Posterior cingulate gyrus (tissue), 11 donors: ENCODE measurements at regions not wholly inside any gene's neighbourhood (a gene's known extent, or its start where the extent isn't known, plus 50 kb on each side); places are given as distances from the start of the nearest gene placed in this dataset.

Experiments used
- DNase-seq, 10 donors: peaks; one replicate each; pipeline versions ENCODE4 v3.0.0 to v3.0.0-alpha.2; 2020 to 2021; ENCODE audit warnings: mixed read lengths in 3 of 10
- intact Hi-C: fragments of 100-400 bp; cut with DNase I; formaldehyde crosslinking; loops from one replicate; pipeline ENCODE4 v1.15.1; 2023

DNA sequence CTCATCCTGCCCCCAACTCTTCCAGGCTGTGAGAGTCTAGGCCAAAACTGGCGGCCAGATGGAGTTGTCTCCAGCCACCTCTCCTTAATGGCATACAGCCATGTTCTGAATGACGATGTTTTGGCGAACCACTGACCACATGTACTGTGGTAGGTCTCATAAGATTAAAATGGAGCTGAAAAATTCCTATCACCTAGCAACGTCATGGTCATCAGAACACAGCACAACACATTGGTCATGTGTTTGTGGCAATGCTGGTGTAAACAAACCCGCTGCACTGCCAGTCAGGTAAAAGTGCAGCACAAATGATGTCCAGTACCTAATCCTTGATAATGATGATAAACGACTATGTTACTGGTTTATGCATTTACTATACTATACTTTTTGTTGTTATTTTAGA is 290.0 kb upstream of the MKI67 start:
- intact Hi-C loops = no loop called here
- no peak for DNase-seq

DNA sequence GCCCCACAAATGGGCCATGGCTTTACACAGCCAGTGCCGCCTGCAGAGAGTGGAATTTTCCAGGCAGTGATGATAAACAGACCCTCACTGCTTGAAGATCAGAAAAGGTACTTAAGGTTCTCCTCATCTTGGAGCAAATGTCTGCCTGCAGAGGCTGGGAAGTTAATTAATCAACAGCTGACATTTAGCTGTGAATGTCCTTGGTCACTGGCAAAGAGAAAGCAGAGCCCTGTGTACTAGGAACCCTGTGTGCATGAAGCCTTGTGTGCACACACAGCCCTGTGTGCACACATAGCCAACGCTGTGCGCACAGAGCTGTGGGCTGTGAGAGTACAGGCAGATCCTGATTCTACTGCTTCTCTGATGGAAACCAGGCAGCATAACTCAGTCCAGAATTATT is 291.6 kb upstream of the MKI67 start:
- no peak for DNase-seq
- intact Hi-C loops = no loop called here

GRCh38 chr10:128418819-128419218 is 292.6 kb upstream of the MKI67 start:
- no peak for DNase-seq
- intact Hi-C loops = no loop called here

GRCh38 chr10:128419466-128420019 is 293.3 kb upstream of the MKI67 start:
- DNase-seq = no peak
- intact Hi-C loops = no loop called here

GRCh38 chr10:128420623-128421022 is 294.4 kb upstream of the MKI67 start:
- DNase-seq = no peak
- intact Hi-C loops = no loop called here

- intact Hi-C loops = no loop called here
- DNase-seq = no peak
Measured at GRCh38 chr10:128421371-128422160, 295.3 kb upstream of the MKI67 start.

GRCh38 chr10:128422190-128422589 is 296.0 kb upstream of the MKI67 start:
- intact Hi-C loops = no loop called here

DNA sequence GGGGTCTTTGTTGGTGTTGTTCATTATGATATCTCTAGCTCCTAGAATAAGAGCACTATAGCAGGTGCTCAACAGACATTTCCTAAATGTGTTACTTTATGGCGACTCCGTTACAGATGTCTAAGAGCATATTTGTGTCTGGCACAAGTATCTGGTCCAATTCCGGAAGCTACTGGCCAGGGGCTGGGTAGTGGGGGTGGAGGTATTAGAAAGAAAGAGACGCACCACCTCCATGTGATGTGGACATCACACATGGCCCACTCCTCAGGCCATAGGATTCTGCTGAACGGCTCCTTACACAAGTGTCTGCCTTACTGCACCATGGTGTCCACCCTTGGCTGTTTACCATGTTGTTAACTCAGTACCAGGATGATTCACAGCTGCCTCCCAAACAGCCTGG is 296.8 kb upstream of the MKI67 start:
- intact Hi-C loops = no loop called here
- no peak for DNase-seq

More at GRCh38 chr10:128422190-128422589, 296.0 kb upstream of the MKI67 start:
- no peak for DNase-seq

GRCh38 chr10:128429321-128429720 is 303.1 kb upstream of the MKI67 start:
- no peak for DNase-seq
- intact Hi-C loops = no loop called here

DNA sequence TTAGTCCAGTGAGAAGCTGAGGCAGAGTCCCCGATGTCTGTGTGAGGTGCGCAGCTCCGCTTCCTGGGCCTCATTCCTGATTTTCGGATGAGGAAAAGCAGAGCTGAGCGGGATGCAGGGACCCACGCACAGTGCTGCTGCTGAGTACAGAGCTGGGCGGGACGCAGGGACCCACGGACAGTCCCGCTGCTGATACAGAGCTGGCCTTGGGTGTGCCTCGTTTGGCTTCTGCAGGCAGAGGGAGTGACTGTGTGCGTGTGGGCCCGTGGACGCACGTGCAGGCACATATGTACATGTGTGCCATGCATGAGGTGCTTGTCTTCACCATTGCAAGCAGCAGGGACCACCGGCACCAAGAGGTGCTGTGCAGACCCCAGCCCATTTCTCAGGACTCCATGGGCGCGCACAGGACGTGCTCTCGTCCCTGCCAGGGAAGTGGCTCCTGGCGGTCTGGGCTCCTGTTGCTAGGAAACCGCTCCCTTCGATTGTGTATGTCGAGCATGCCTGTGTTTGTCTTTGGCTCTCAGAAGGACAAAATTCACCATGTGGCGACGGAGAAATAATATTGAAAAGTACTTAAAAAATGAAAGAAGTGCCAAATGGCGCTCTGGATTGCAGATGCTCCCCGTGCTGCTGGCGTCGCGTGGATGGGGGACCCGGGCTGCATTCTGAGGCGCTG is 303.8 kb upstream of the MKI67 start:
- peak in 1 of 10 donors; percentile 71 for DNase-seq
- intact Hi-C loops = no loop called here

DNA sequence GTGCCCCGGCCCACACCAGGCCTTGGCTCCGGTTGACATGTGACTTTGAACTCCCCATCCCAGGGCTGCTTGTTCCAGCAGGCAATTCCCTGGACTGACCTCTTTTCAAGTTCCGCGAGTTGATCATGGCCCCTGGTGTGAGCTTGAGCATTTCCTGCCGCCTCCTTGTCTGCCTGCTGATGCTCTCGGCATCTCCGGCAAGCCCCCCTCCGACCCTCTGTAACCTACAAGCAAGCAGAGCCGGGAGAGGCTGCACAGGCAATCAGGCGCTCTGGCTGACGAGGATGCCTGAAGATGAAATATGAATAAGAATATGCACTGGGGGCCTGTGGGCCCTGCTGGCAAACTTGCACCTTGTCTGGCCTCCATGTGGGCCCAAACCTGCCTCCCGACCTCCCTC is 304.9 kb upstream of the MKI67 start:
- DNase-seq = peak in 1 of 10 donors; percentile 76
- intact Hi-C loops = no loop called here

GRCh38 chr10:128431506-128431905 is 305.3 kb upstream of the MKI67 start:
- intact Hi-C loops = no loop called here
- DNase-seq = no peak

DNA sequence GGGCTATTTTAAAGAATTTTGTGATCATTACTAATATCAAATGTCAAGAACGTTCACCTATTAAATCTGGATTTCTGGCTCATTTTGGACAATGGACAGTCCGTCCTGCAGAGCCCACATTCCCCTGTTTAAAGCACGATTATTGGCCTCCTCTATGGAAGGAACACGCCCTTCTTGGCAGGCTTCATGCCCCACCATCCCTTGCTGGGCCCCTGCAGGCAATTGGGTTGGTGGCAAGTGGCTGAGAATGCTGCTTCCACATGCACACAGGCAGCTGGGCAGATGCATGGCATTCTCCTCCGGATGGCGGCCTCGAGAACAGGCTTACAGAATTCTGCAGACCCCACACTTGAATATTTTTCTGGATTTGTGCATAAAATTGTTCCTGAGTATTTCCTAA is 305.8 kb upstream of the MKI67 start:
- intact Hi-C loops = no loop called here
- DNase-seq = peak in 1 of 10 donors; percentile 74

- intact Hi-C loops = no loop called here
- DNase-seq = no peak
Measured at GRCh38 chr10:128432423-128432822, 306.2 kb upstream of the MKI67 start.

DNA sequence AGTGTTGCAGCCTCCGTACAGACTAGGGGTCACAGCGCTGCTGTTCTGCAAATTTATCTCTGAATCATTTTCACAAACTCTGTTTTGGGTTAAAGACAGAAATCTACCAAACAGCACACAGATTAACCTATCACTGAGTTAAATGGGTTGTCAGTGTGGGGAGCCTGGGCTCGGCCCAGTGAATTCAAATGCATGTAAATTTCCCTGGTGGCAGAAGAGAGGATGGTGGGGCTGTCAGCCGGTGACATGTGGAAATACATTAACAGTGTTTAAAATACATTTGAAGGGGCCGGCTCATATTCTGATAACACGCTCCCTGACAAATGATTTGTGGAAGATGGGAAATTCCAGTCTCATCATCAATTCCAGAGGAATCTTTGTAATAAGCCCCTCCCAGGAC is 309.6 kb upstream of the MKI67 start:
- DNase-seq = no peak
- intact Hi-C loops = no loop called here

GRCh38 chr10:128437786-128438345 is 311.6 kb upstream of the MKI67 start:
- intact Hi-C loops = no loop called here
- DNase-seq = peak in 1 of 10 donors; percentile 65

DNA sequence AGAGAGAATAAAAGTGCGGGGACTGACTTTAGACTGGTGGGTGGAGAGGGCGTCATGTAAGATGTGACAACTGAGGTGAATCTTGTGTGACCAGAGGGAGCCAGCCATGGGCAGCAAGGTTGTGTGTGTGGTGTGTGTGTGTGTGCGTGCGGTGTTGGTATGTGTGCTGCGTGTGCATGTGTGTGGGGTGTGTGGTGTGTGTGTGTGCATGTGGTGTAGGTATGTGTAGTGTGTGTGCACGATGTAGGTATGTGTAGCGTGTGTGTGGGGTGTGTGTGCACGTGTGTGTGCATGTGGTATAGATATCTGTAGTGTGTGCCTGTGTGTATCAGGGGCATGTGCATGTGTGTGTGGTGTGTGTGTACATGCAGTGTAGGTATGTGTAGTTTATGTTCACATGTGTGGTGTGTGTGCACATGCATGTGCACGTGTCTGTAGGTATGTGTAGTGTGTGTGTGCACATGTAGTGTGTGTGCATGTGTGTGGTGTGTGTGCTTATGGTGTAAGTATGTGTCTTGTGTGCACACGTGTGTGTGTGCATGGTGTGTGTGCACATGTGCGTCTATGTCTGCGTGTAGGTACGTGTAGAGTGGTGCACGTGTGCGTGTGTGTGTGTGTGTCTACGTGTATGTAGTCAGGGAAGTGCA is 312.3 kb upstream of the MKI67 start:
- intact Hi-C loops = no loop called here
- DNase-seq = no peak

DNA sequence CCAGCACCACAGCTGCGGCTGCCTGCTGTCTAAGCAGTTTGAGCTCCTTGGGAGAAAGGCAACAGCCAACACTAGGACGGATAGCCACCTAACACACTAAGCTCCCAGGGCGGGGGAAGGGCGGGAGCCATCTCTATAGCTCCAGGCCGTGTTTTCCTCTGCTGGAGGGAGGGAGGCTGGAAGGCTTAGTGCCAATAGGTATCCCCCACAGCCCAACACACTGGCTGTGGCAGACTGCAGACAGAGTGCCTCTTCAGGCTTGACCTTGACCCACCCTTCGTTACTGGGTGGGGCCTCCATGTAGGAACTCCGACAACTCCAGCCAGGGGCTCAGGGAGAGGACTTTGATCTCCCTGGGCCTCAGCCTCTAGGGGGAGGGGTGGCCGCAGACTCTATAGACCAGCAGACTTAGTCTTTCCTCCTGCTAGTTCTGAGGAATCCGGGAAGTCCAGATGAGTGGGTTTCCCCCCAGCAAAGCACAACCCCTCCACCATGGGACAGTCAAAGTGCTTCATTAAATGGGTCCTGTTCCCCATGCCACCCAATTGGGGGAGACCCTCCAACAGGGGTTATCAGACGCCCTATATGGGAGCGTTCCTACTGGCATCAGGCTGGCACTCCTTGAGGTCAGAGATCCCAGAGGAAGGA is 314.4 kb upstream of the MKI67 start:
- intact Hi-C loops = no loop called here
- peak in 1 of 10 donors; percentile 36 for DNase-seq

- intact Hi-C loops = no loop called here
- DNase-seq = no peak
Measured at GRCh38 chr10:128443925-128444518, 317.8 kb upstream of the MKI67 start.

DNA sequence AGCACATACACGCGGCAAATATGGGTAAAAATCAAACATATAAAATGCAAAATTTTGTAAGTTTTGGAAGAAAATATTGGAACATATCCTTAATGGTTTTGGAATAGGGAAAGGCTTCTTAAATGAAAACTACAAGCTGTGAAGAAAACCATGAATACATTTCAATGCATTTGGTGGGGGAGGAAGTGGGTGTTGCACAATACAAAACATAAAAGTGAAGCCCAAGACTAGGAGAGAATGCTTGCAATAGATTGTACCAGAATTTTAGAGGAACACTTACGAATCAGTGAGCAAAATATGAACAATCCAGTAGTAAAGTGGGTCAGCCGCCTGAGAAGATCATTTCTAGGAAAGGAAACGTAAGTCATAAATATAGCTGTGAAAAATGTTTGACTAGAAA is 322.6 kb upstream of the MKI67 start:
- intact Hi-C loops = no loop called here
- no peak for DNase-seq
